Neural cell (in vitro differentiated cells): ENCODE measurements at regions not wholly inside any gene's neighbourhood (a gene's known extent, or its start where the extent isn't known, plus 50 kb on each side); places are given as distances from the start of the nearest gene placed in this dataset.

ENCODE experiments used
- H2AFZ ChIP-seq: fragments of 200-600, 300-800 bp; sonication (generic), shearing (Covaris generic); 2 replicates; pipeline ENCODE4 v1.6.0; 2014; ENCODE audit warnings: low read depth, mild to moderate bottlenecking, antibody characterized with exemption, low read length, moderate library complexity
- H3F3A ChIP-seq: fragments of 200-600 bp; shearing (Covaris generic); 2 replicates; pipeline ENCODE4 v1.6.1; 2016; ENCODE audit warnings: mild to moderate bottlenecking, moderate library complexity, mixed read lengths, antibody characterized with exemption, low read length; ENCODE audit not compliant: insufficient read depth, poor library complexity, severe bottlenecking
- H3K27ac ChIP-seq: fragments of 200-600, 300-800 bp; sonication (generic), shearing (Covaris generic); 2 replicates; pipeline ENCODE4 v1.5.1; 2014; ENCODE audit warnings: mild to moderate bottlenecking, low read length, moderate library complexity
- H3K27me3 ChIP-seq: fragments of 300-800, 200-600 bp; sonication (generic), shearing (Covaris generic); 2 replicates; pipeline ENCODE4 v1.6.0; 2014; ENCODE audit warnings: mild to moderate bottlenecking, low read depth, low read length, moderate library complexity; ENCODE audit not compliant: insufficient read depth
- H3K36me3 ChIP-seq: fragments of 300-800, 200-600 bp; sonication (generic), shearing (Covaris generic); 2 replicates; pipeline ENCODE4 v1.5.1; 2014; ENCODE audit warnings: mild to moderate bottlenecking, antibody characterized with exemption, low read length, moderate library complexity; ENCODE audit not compliant: insufficient read depth
- H3K4me2 ChIP-seq: fragments of 300-800, 200-600 bp; sonication (generic), shearing (Covaris generic); 2 replicates; pipeline ENCODE4 v1.6.0; 2014; ENCODE audit warnings: mild to moderate bottlenecking, low read length
- H3K4me3 ChIP-seq: fragments of 300-800, 200-600 bp; sonication (generic), shearing (Covaris generic); 2 replicates; pipeline ENCODE4 v1.5.1; 2014; ENCODE audit warnings: mild to moderate bottlenecking, low read length, moderate library complexity
- H3K79me2 ChIP-seq: fragments of 200-600 bp; shearing (Covaris generic); replicated peaks from 2 replicates; pipeline ENCODE4 v1.6.0; 2014; ENCODE audit warnings: mild to moderate bottlenecking, low read length, moderate library complexity; ENCODE audit not compliant: insufficient read depth
- H3K9ac ChIP-seq: fragments of 300-800, 200-600 bp; sonication (generic), shearing (Covaris generic); 2 replicates; pipeline ENCODE4 v1.6.1; 2016; ENCODE audit warnings: mild to moderate bottlenecking, low read length, mixed read lengths
- H3K9me2 ChIP-seq: fragments of 200-600 bp; shearing (Covaris generic); 2 replicates; pipeline ENCODE4 v1.6.1; 2016; ENCODE audit warnings: mild to moderate bottlenecking, low read length, mixed read lengths; ENCODE audit not compliant: insufficient read depth
- H3K9me3 ChIP-seq: fragments of 200-600, 300-800 bp; sonication (generic), shearing (Covaris generic); 2 replicates; pipeline ENCODE4 v1.6.1; 2016; ENCODE audit warnings: mild to moderate bottlenecking, mixed run types, low read length, moderate library complexity, mixed read lengths
- H4K20me1 ChIP-seq: fragments of 200-600 bp; shearing (Covaris generic); 2 replicates; pipeline ENCODE4 v1.6.1; 2016; ENCODE audit warnings: mild to moderate bottlenecking, mixed run types; ENCODE audit not compliant: insufficient read depth
- CTCF ChIP-seq: fragments of 450-650 bp; IDR thresholded peaks from 2 replicates; pipeline ENCODE4 v1.5.1; 2014; ENCODE audit warnings: antibody characterized with exemption, mild to moderate bottlenecking, moderate library complexity; ENCODE audit not compliant: poor library complexity, severe bottlenecking
- EP300 ChIP-seq: fragments of 450-650 bp; conservative IDR thresholded peaks from 2 replicates; pipeline ENCODE4 v1.6.1; 2014; ENCODE audit warnings: antibody characterized with exemption, mild to moderate bottlenecking, moderate library complexity; ENCODE audit not compliant: poor library complexity, severe bottlenecking
- EZH2 ChIP-seq: fragments of 200-600, 300-800 bp; shearing (Covaris generic), sonication (generic); IDR thresholded peaks from 2 replicates; pipeline ENCODE4 v1.6.1; 2014; ENCODE audit warnings: antibody characterized with exemption, low read length, borderline replicate concordance, mild to moderate bottlenecking; ENCODE audit not compliant: insufficient read depth, poor library complexity, severe bottlenecking
- MXI1 ChIP-seq: fragments of 450-650 bp; conservative IDR thresholded peaks from 2 replicates; pipeline ENCODE4 v1.6.1; 2014; ENCODE audit warnings: antibody characterized with exemption, mild to moderate bottlenecking; ENCODE audit not compliant: poor library complexity, severe bottlenecking
- POLR2AphosphoS5 ChIP-seq: IDR thresholded peaks from 2 replicates; pipeline ENCODE4 v1.6.1; 2012
- RAD21 ChIP-seq: fragments of 450-650 bp; conservative IDR thresholded peaks from 2 replicates; pipeline ENCODE4 v1.6.1; 2014; ENCODE audit warnings: antibody characterized with exemption, mild to moderate bottlenecking, moderate library complexity
- SMC3 ChIP-seq: fragments of 450-650 bp; conservative IDR thresholded peaks from 2 replicates; pipeline ENCODE4 v1.6.1; 2014; ENCODE audit warnings: antibody characterized with exemption, mild to moderate bottlenecking, moderate library complexity; ENCODE audit not compliant: poor library complexity
- TAF1 ChIP-seq: IDR thresholded peaks from 2 replicates; pipeline ENCODE4 v1.6.1; 2012; ENCODE audit warnings: low read depth
- TF ChIP-seq, protein P1 (sequence below): IDR thresholded peaks from 2 replicates; pipeline ENCODE4 v1.6.1; 2012; ENCODE audit warnings: borderline replicate concordance

- Histone ChIP-seq H3K4me2 (no peak overlapping the region), H3K9me2 (no peaks in the 10 kb centered on the region), H3K27me3 (no peaks in the 10 kb centered on the region), H3K9ac (no peak overlapping the region), H3K36me3 (no peaks in the 10 kb centered on the region), H2AFZ (no peak overlapping the region), H3K4me3 (no peak overlapping the region), H3F3A (no peaks in the 10 kb centered on the region), H3K27ac (no peak overlapping the region), H4K20me1 (no peaks in the 10 kb centered on the region), H3K9me3 (no peaks in the 10 kb centered on the region), H3K79me2 (no peaks in the 10 kb centered on the region)
- TF ChIP-seq EZH2 (no peak), TAF1 (no peak), EP300 (no peak)
Measured at GRCh38 chr1:4595341-4596225, 58.8 kb upstream of the AJAP1 start.

DNA sequence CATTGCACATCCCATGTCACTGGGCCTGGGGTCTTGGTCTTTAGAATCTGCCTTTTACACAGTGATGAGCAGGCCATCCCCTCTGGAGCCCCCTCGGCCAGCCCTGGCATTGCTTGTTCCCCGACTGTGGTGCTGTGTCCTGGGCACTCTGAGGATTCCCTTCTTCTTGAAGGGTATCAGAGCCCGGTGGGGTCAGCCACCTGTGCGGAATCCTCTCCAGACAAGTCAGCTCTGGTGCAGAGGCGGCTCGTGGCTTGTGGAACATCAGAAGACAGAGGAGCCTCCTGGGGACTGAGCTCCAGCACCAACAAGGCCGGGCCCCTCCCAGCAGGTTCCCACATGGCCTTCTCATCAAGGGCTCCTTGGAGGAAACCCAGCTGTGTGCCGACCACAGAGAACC lies 57.9 kb upstream of the AJAP1 start:
- Histone ChIP-seq H3K27me3 (no peaks in the 10 kb centered on the region), H2AFZ (no peak overlapping the region), H3K4me3 (no peak overlapping the region), H3K4me2 (no peak overlapping the region), H3K9ac (no peak overlapping the region), H3K9me2 (no peaks in the 10 kb centered on the region), H3F3A (no peaks in the 10 kb centered on the region), H3K9me3 (no peaks in the 10 kb centered on the region), H3K27ac (no peak overlapping the region), H4K20me1 (no peaks in the 10 kb centered on the region), H3K36me3 (no peaks in the 10 kb centered on the region), H3K79me2 (no peaks in the 10 kb centered on the region)
- TF ChIP-seq POLR2AphosphoS5 (no peak), RAD21 (no peak), EP300 (no peak), EZH2 (no peak), CTCF (no peak), MXI1 (no peak), TAF1 (no peak), SMC3 (no peak)
- TF ChIP-seq, protein P1, sequence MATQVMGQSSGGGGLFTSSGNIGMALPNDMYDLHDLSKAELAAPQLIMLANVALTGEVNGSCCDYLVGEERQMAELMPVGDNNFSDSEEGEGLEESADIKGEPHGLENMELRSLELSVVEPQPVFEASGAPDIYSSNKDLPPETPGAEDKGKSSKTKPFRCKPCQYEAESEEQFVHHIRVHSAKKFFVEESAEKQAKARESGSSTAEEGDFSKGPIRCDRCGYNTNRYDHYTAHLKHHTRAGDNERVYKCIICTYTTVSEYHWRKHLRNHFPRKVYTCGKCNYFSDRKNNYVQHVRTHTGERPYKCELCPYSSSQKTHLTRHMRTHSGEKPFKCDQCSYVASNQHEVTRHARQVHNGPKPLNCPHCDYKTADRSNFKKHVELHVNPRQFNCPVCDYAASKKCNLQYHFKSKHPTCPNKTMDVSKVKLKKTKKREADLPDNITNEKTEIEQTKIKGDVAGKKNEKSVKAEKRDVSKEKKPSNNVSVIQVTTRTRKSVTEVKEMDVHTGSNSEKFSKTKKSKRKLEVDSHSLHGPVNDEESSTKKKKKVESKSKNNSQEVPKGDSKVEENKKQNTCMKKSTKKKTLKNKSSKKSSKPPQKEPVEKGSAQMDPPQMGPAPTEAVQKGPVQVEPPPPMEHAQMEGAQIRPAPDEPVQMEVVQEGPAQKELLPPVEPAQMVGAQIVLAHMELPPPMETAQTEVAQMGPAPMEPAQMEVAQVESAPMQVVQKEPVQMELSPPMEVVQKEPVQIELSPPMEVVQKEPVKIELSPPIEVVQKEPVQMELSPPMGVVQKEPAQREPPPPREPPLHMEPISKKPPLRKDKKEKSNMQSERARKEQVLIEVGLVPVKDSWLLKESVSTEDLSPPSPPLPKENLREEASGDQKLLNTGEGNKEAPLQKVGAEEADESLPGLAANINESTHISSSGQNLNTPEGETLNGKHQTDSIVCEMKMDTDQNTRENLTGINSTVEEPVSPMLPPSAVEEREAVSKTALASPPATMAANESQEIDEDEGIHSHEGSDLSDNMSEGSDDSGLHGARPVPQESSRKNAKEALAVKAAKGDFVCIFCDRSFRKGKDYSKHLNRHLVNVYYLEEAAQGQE: no peak
